ENCODE measurements at regions not wholly inside any gene's neighbourhood (a gene's known extent, or its start where the extent isn't known, plus 50 kb on each side); places are given as distances from the start of the nearest gene placed in this dataset.

DNA sequence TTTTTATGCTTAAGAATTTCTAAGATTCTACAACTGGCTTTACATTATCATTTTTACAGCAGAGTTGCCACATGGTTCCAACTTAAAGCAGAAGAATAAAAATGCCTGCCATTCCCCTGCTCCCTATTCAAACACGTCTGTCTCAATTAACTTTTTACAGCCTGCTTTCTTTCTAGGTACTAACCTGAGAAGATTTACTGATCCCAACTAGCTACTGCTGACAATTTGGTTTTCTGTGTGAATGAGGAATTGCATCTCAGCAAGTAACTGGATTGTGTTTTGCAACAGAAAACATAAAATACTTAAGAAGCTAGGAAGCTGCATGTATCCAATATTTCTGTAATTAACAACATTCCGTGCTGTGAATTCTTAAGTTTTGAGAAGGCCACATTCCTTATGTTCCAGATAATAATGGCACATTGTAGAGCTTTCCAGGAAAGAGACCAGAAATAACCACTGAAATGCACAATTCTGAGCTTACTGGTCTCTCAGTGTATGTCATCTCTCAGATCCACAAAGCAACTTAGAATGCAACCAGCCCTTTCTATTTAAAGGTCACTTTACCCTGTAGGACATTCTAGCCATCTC is 306.8 kb upstream of the NMUR2 start:
- Histone ChIP-seq H3K4me3 (replicated peaks; ENCODE audit: insufficient read depth, low read length) (no peak overlapping the region), H3K27ac (replicated peaks) (no peak overlapping the region), H3K27me3 (ENCODE audit: insufficient read depth, poor library complexity, severe bottlenecking) (no peaks in the 10 kb centered on the region)
- TF ChIP-seq POLR2AphosphoS5 (IDR thresholded peaks at IDR 0.05; ENCODE audit: low read depth), result no peak
- DNase-seq (ENCODE audit: low read depth in 1 of 2, low spot score in 1 of 2), result no peak

DNA sequence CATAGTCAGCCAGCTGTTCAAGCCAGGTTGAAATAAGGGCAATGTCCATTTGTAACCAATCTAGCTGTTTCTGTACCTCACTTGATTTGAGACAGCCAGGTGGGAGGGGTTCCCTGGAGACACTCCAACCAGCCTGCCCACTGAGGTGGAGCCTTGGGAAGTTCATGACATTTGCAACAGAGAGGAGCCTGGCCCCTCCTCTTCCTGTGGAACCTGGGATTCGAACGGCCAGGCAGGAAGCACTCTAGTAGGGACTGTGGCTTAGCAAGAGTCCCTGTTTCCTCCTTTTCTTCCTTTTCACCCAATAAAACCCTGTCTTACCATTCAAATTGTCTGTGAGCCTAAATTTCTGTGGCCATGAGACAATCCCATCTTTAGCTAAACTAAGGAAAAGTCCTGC is 312.3 kb upstream of the NMUR2 start:
- H3K4me3 ChIP-seq (replicated peaks; ENCODE audit: insufficient read depth, low read length), result no peak overlapping the region
- no peak overlapping the region for H3K27ac ChIP-seq (replicated peaks)
- no peaks in the 10 kb centered on the region for H3K27me3 ChIP-seq (ENCODE audit: insufficient read depth, poor library complexity, severe bottlenecking)
- TF ChIP-seq SPI1 (IDR thresholded peaks at IDR 0.05; ENCODE audit: borderline replicate concordance, low read depth), result no peak
- no peak for TF ChIP-seq GABPA (IDR thresholded peaks at IDR 0.05; ENCODE audit: low read depth)
- no peak for TF ChIP-seq POLR2AphosphoS5 (IDR thresholded peaks at IDR 0.05; ENCODE audit: low read depth)
- no peak for TF ChIP-seq REST (IDR thresholded peaks at IDR 0.05; ENCODE audit: insufficient replicate concordance, low read depth)
- TF ChIP-seq CTCF (IDR thresholded peaks at IDR 0.05; ENCODE audit: insufficient read depth, low read length), result no peak
- DNase-seq (ENCODE audit: low read depth in 1 of 2, low spot score in 1 of 2), result no peak

GRCh38 chr5:152723482-152723881 is 318.4 kb upstream of the NMUR2 start:
- Histone ChIP-seq H3K4me3 (replicated peaks; ENCODE audit: insufficient read depth, low read length) (no peak overlapping the region), H3K27me3 (ENCODE audit: insufficient read depth, poor library complexity, severe bottlenecking) (no peaks in the 10 kb centered on the region), H3K27ac (replicated peaks) (no peak overlapping the region)
- DNase-seq (ENCODE audit: low read depth in 1 of 2, low spot score in 1 of 2), result no peak
- TF ChIP-seq GABPA (IDR thresholded peaks at IDR 0.05; ENCODE audit: low read depth) (no peak), REST (IDR thresholded peaks at IDR 0.05; ENCODE audit: insufficient replicate concordance, low read depth) (no peak), CTCF (IDR thresholded peaks at IDR 0.05; ENCODE audit: insufficient read depth, low read length) (no peak), POLR2AphosphoS5 (IDR thresholded peaks at IDR 0.05; ENCODE audit: low read depth) (no peak), SPI1 (IDR thresholded peaks at IDR 0.05; ENCODE audit: borderline replicate concordance, low read depth) (no peak)

- Histone ChIP-seq H3K4me3 (replicated peaks; ENCODE audit: insufficient read depth, low read length) (no peak overlapping the region), H3K27me3 (ENCODE audit: insufficient read depth, poor library complexity, severe bottlenecking) (no peaks in the 10 kb centered on the region), H3K27ac (replicated peaks) (no peak overlapping the region)
- DNase-seq (ENCODE audit: low read depth in 1 of 2, low spot score in 1 of 2), result no peak
- TF ChIP-seq CTCF (IDR thresholded peaks at IDR 0.05; ENCODE audit: insufficient read depth, low read length) (no peak), SPI1 (IDR thresholded peaks at IDR 0.05; ENCODE audit: borderline replicate concordance, low read depth) (no peak), GABPA (IDR thresholded peaks at IDR 0.05; ENCODE audit: low read depth) (no peak), POLR2AphosphoS5 (IDR thresholded peaks at IDR 0.05; ENCODE audit: low read depth) (no peak), REST (IDR thresholded peaks at IDR 0.05; ENCODE audit: insufficient replicate concordance, low read depth) (no peak)
Observed at GRCh38 chr5:152730176-152730575, 325.1 kb upstream of the NMUR2 start.
